RWPE2 (cell line): ENCODE measurements at regions not wholly inside any gene's neighbourhood (a gene's known extent, or its start where the extent isn't known, plus 50 kb on each side); places are given as distances from the start of the nearest gene placed in this dataset.
A peak's percentile ranks its signal among the peaks of the same experiment; 100 is the strongest.
"Not testable (repeated sequence)": the region's sequence is repeated elsewhere in the genome, so short reads cannot be mapped to it uniquely, and the experiment has no call there.

ENCODE experiments used
- ATAC-seq: fragments of 200-7000 bp; cut with Tn5 transposase; 3 replicates; pipeline ENCODE4 v1.9.1; 2021; ENCODE audit warnings: low read depth
- DNase-seq: peaks from one replicate; pipeline ENCODE4 v3.0.0-alpha.2; 2020; ENCODE audit warnings: low spot score
- H3K27ac ChIP-seq: fragments of 450-650 bp; 2 replicates; pipeline ENCODE4 v1.5.1; 2017; ENCODE audit warnings: mild to moderate bottlenecking; ENCODE audit not compliant: poor library complexity, severe bottlenecking
- H3K27me3 ChIP-seq: fragments of 250-450 bp; sonication (Bioruptor Pico); 2 replicates; pipeline ENCODE4 v1.5.1; 2021; ENCODE audit warnings: mild to moderate bottlenecking, moderate library complexity; ENCODE audit not compliant: insufficient read depth, poor library complexity, severe bottlenecking
- H3K36me3 ChIP-seq: fragments of 250-450 bp; sonication (Bioruptor Pico); 2 replicates; pipeline ENCODE4 v1.5.1; 2020; ENCODE audit warnings: low read depth, mild to moderate bottlenecking, moderate library complexity
- H3K4me1 ChIP-seq: fragments of 250-450 bp; sonication (Bioruptor Pico); 2 replicates; pipeline ENCODE4 v1.5.1; 2021; ENCODE audit warnings: mild to moderate bottlenecking, moderate library complexity; ENCODE audit not compliant: insufficient read depth, poor library complexity, severe bottlenecking
- H3K4me3 ChIP-seq: fragments of 250-450 bp; sonication (Bioruptor Pico); 2 replicates; pipeline ENCODE4 v1.5.1; 2021; ENCODE audit warnings: mild to moderate bottlenecking, moderate library complexity; ENCODE audit not compliant: severe bottlenecking
- H3K9me3 ChIP-seq: fragments of 250-450 bp; sonication (Bioruptor Pico); 2 replicates; pipeline ENCODE4 v1.5.1; 2021; ENCODE audit warnings: mild to moderate bottlenecking, moderate library complexity; ENCODE audit not compliant: severe bottlenecking
- CTCF ChIP-seq: fragments of 450-650 bp; IDR thresholded peaks from one replicate; pipeline ENCODE4 v1.5.1; 2017; ENCODE audit warnings: mild to moderate bottlenecking, moderate library complexity; ENCODE audit not compliant: poor library complexity, severe bottlenecking

- 0 out of 3 replicates have a peak, but pooled peaks have one; percentile 11 for ATAC-seq
- TF ChIP-seq CTCF: no peak
- no peak overlapping the region for H3K27ac ChIP-seq
- H3K9me3 ChIP-seq: no peaks in the 10 kb centered on the region
- H3K36me3 ChIP-seq: no peaks in the 10 kb centered on the region
- H3K4me1 ChIP-seq: peaks cover 11% of the 10 kb centered on the region
- no peak for DNase-seq
- no peak overlapping the region for H3K4me3 ChIP-seq
- H3K27me3 ChIP-seq: peaks cover 4% of the 10 kb centered on the region
These were observed 242.5 kb upstream of the PRSS58 start for GRCh38 chr7:142500366-142500765.

- Histone ChIP-seq H3K4me3 (no peak overlapping the region), H3K4me1 (peaks cover 11% of the 10 kb centered on the region), H3K36me3 (no peaks in the 10 kb centered on the region), H3K9me3 (no peaks in the 10 kb centered on the region), H3K27me3 (peaks cover 4% of the 10 kb centered on the region), H3K27ac (no peak overlapping the region)
- DNase-seq (no peak), ATAC-seq (no peak)
- no peak for TF ChIP-seq CTCF
These were observed 241.8 kb upstream of the PRSS58 start for GRCh38 chr7:142499635-142500034.

- Histone ChIP-seq H3K9me3 (no peaks in the 10 kb centered on the region), H3K4me3 (no peak overlapping the region), H3K27me3 (peaks cover 4% of the 10 kb centered on the region), H3K27ac (peak overlapping the region; percentile 12), H3K4me1 (peaks cover 11% of the 10 kb centered on the region), H3K36me3 (no peaks in the 10 kb centered on the region)
- TF ChIP-seq CTCF: no peak
- DNase-seq (no peak), ATAC-seq (peak; percentile 62)
These were observed 240.5 kb upstream of the PRSS58 start for GRCh38 chr7:142498364-142498763.

- no peak overlapping the region for H3K27ac ChIP-seq
- DNase-seq: no peak
- ATAC-seq: peak; percentile 73
- H3K36me3 ChIP-seq: no peaks in the 10 kb centered on the region
- peaks cover 4% of the 10 kb centered on the region for H3K27me3 ChIP-seq
- peak; percentile 88 for TF ChIP-seq CTCF
- H3K4me3 ChIP-seq: no peak overlapping the region
- H3K4me1 ChIP-seq: peaks cover 11% of the 10 kb centered on the region
- no peaks in the 10 kb centered on the region for H3K9me3 ChIP-seq
These were observed 238.7 kb upstream of the PRSS58 start for GRCh38 chr7:142496545-142496991.

GRCh38 chr7:142495879-142496278 lies 238.0 kb upstream of the PRSS58 start:
- DNase-seq, H3K9me3 ChIP-seq, ATAC-seq, H3K27ac ChIP-seq, H3K36me3 ChIP-seq, H3K27me3 ChIP-seq, H3K4me3 ChIP-seq: not testable (repeated sequence)
- H3K4me1 ChIP-seq: peaks cover 11% of the 10 kb centered on the region

GRCh38 chr7:142495301-142495700 lies 237.4 kb upstream of the PRSS58 start:
- H3K27ac ChIP-seq, H3K27me3 ChIP-seq, H3K9me3 ChIP-seq, ATAC-seq, H3K4me3 ChIP-seq, H3K36me3 ChIP-seq, DNase-seq: not testable (repeated sequence)
- H3K4me1 ChIP-seq: peaks cover 11% of the 10 kb centered on the region
